Forelimb muscle (tissue), 1 donor: ENCODE measurements at regions not wholly inside any gene's neighbourhood (a gene's known extent, or its start where the extent isn't known, plus 50 kb on each side); places are given as distances from the start of the nearest gene placed in this dataset.

ENCODE experiments used
- DNase-seq: peaks from one replicate; pipeline ENCODE4 v3.0.0-alpha.2; 2013; ENCODE audit warnings: low read depth

- DNase-seq, result no peak
Observed at GRCh38 chr11:8826139-8826786, 84.7 kb upstream of the AKIP1 start.

GRCh38 chr11:8826901-8827560 lies 84.0 kb upstream of the AKIP1 start:
- DNase-seq, result no peak

- no peak for DNase-seq
Observed at GRCh38 chr11:8828046-8828445, 82.9 kb upstream of the AKIP1 start.

- DNase-seq, result no peak
Observed at GRCh38 chr11:8828580-8829361, 82.2 kb upstream of the AKIP1 start.

- DNase-seq, result no peak
Observed at GRCh38 chr11:8829556-8829955, 81.4 kb upstream of the AKIP1 start.

- DNase-seq, result no peak
Observed at GRCh38 chr11:8830641-8831040, 80.3 kb upstream of the AKIP1 start.

- no peak for DNase-seq
Observed at GRCh38 chr11:8831861-8832260, 79.1 kb upstream of the AKIP1 start.

- DNase-seq, result no peak
Observed at GRCh38 chr11:8832571-8833260, 78.3 kb upstream of the AKIP1 start.

- no peak for DNase-seq
Observed at GRCh38 chr11:8833568-8834315, 77.2 kb upstream of the AKIP1 start.

- DNase-seq, result no peak
Observed at GRCh38 chr11:8834379-8834778, 76.6 kb upstream of the AKIP1 start.

- DNase-seq, result no peak
Observed at GRCh38 chr11:8838248-8838647, 72.7 kb upstream of the AKIP1 start.

GRCh38 chr11:8839306-8839956 lies 71.6 kb upstream of the AKIP1 start:
- no peak for DNase-seq

- no peak for DNase-seq
Observed at GRCh38 chr11:8839957-8840945, 70.7 kb upstream of the AKIP1 start.

- no peak for DNase-seq
Observed at GRCh38 chr11:8841899-8842298, 69.1 kb upstream of the AKIP1 start.

GRCh38 chr11:8858808-8859207 lies 52.2 kb upstream of the AKIP1 start:
- DNase-seq, result no peak
